Endothelial cell (in vitro differentiated cells): ENCODE measurements at regions not wholly inside any gene's neighbourhood (a gene's known extent, or its start where the extent isn't known, plus 50 kb on each side); places are given as distances from the start of the nearest gene placed in this dataset.

Experiments
- DNase-seq: peaks from one replicate; pipeline ENCODE4 v3.0.0; 2021; ENCODE audit warnings: low spot score
- H3K27ac Mint-ChIP-seq: one replicate; pipeline ENCODE4 v1.8.0; 2021; ENCODE audit warnings: mixed read lengths, inconsistent platforms; ENCODE audit not compliant: unreplicated experiment
- H3K27me3 Mint-ChIP-seq: one replicate; pipeline ENCODE4 v1.8.0; 2021; ENCODE audit warnings: mild to moderate bottlenecking, moderate library complexity, mixed read lengths, inconsistent platforms; ENCODE audit not compliant: unreplicated experiment
- H3K36me3 Mint-ChIP-seq: one replicate; pipeline ENCODE4 v1.8.0; 2021; ENCODE audit warnings: mild to moderate bottlenecking, low read depth, mixed read lengths, inconsistent platforms; ENCODE audit not compliant: unreplicated experiment
- H3K4me1 Mint-ChIP-seq: one replicate; pipeline ENCODE4 v1.8.0; 2021; ENCODE audit warnings: mild to moderate bottlenecking, mixed read lengths, inconsistent platforms; ENCODE audit not compliant: unreplicated experiment
- H3K4me3 Mint-ChIP-seq: one replicate; pipeline ENCODE4 v1.8.0; 2021; ENCODE audit warnings: mild to moderate bottlenecking, mixed read lengths, inconsistent platforms; ENCODE audit not compliant: unreplicated experiment
- H3K9me3 Mint-ChIP-seq: one replicate; pipeline ENCODE4 v1.8.0; 2021; ENCODE audit warnings: mixed read lengths, inconsistent platforms; ENCODE audit not compliant: unreplicated experiment
- TF ChIP-seq, protein P1 (sequence below): fragments of 200-600 bp; sonication (generic); IDR thresholded peaks from one replicate; pipeline ENCODE4 v1.5.0; 2021; ENCODE audit warnings: antibody characterized with exemption; ENCODE audit not compliant: unreplicated experiment

DNA sequence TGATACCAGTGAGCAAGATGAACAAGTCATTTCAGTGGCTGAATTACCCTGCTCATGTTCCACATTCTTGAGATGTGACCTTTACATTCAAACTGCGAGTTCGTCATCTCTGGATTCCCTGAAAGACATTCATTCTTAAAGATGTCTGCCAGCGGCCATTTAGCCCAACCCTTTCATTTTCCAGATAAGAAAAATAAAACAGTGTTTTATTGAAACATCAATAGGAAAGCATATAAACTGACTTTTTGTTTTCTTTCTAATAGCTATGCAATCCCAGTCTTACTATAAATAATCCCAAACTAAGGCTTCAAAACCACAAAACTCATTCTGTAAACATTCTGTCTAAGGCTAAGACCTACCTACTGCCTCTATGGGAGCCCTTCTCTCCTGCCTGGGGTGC lies 134.0 kb downstream of the SAMD5 start:
- Mint-ChIP-seq H3K27ac (no peak overlapping the region), H3K9me3 (no peaks in the 10 kb centered on the region), H3K4me3 (no peak overlapping the region), H3K4me1 (no peaks in the 10 kb centered on the region), H3K36me3 (no peaks in the 10 kb centered on the region), H3K27me3 (no peaks in the 10 kb centered on the region)
- DNase-seq, result no peak
- TF ChIP-seq, protein P1, sequence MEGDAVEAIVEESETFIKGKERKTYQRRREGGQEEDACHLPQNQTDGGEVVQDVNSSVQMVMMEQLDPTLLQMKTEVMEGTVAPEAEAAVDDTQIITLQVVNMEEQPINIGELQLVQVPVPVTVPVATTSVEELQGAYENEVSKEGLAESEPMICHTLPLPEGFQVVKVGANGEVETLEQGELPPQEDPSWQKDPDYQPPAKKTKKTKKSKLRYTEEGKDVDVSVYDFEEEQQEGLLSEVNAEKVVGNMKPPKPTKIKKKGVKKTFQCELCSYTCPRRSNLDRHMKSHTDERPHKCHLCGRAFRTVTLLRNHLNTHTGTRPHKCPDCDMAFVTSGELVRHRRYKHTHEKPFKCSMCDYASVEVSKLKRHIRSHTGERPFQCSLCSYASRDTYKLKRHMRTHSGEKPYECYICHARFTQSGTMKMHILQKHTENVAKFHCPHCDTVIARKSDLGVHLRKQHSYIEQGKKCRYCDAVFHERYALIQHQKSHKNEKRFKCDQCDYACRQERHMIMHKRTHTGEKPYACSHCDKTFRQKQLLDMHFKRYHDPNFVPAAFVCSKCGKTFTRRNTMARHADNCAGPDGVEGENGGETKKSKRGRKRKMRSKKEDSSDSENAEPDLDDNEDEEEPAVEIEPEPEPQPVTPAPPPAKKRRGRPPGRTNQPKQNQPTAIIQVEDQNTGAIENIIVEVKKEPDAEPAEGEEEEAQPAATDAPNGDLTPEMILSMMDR, result no peak

DNA sequence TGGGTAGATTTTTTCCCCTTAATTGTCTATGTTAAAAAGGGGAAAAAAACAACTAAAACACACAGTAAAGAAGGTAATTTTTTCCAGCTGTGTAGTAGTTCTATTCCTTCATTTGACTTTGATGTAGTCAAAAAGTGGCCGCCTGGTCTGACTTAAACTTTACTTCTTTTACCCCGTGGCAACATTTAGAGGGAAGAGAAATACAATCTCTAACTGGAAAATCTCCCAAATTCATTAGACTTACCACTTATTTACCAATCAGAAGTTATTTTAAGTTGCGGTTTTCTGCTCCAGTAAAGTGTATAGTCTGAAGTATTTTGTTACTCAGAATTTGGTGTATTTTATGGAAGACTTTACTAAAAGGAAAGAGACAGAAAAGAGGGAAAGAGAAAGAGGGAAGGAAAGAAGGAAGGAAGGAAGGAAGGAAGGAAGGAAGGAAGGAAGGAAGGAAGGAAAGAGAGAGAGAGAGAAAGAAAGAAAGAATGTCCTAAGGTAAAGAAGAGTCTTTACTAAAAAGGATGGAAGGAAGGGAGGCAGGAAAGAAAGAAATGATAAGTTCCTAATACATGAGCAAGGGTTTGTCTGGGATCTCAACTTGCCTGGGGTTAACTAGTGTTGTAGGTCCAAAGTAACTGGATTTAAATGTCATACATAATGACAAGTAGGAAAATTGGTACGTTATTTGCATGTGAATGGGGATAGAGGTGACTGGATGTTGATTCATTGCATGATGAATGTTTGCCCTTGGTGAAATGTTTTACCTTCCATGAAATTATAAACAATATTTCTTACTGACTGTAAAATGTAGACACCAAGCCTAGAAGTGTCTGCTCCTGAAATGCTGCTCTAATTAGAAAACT lies 135.1 kb downstream of the SAMD5 start:
- H3K9me3 Mint-ChIP-seq, result no peaks in the 10 kb centered on the region
- TF ChIP-seq, protein P1, result no peak
- no peaks in the 10 kb centered on the region for H3K36me3 Mint-ChIP-seq
- no peaks in the 10 kb centered on the region for H3K27me3 Mint-ChIP-seq
- H3K27ac Mint-ChIP-seq, result no peak overlapping the region
- H3K4me3 Mint-ChIP-seq, result no peak overlapping the region
- H3K4me1 Mint-ChIP-seq, result no peaks in the 10 kb centered on the region
- DNase-seq, result no peak

GRCh38 chr6:147648916-147649315 lies 140.4 kb downstream of the SAMD5 start:
- Mint-ChIP-seq H3K4me1 (peaks cover 3% of the 10 kb centered on the region), H3K36me3 (no peaks in the 10 kb centered on the region), H3K27me3 (peaks cover 1% of the 10 kb centered on the region), H3K9me3 (no peaks in the 10 kb centered on the region), H3K4me3 (no peak overlapping the region), H3K27ac (no peak overlapping the region)
- TF ChIP-seq, protein P1, result no peak
- DNase-seq, result no peak

DNA sequence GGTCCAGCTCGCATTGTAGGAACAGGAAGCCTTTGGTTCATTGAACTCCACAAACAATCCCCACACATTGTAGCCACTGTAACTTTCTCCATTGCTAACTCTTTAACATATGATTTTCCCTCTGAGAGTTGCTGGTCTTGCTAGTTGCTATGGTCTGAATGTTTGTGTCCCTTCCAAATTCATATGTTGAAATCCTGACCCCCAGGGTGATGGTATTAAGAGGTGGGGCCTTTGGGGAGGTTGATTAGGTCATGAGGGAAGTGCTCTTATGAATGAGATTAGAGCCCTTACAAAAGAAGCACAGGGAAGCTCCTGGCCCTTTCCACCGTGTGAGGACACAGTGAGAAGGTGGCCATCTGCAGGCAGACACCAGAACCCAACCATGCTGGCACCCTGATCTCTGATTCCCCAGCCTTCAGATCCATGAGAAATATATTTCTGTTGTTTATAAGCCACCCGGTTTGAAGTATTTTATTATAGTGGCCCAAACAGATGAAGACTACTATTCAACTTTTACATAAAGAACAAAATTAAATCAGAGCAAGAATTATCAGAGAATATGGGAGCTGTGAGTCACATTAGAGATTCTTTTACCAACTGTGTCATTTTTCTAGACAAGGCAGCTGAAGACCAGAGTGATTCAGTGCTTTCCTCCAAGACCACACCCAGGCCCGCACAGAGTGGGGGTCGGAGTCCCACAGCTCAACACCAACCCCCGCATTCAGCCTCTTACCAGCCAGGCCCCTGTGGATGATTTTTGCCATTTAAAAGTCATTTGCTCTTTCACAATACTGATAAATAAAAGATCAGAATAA lies 143.0 kb downstream of the SAMD5 start:
- Mint-ChIP-seq H3K4me1 (peaks cover 3% of the 10 kb centered on the region), H3K36me3 (no peaks in the 10 kb centered on the region), H3K9me3 (no peaks in the 10 kb centered on the region), H3K4me3 (no peak overlapping the region), H3K27ac (peak overlapping the region; percentile 19), H3K27me3 (peaks cover 1% of the 10 kb centered on the region)
- DNase-seq, result no peak
- TF ChIP-seq, protein P1, result no peak

DNA sequence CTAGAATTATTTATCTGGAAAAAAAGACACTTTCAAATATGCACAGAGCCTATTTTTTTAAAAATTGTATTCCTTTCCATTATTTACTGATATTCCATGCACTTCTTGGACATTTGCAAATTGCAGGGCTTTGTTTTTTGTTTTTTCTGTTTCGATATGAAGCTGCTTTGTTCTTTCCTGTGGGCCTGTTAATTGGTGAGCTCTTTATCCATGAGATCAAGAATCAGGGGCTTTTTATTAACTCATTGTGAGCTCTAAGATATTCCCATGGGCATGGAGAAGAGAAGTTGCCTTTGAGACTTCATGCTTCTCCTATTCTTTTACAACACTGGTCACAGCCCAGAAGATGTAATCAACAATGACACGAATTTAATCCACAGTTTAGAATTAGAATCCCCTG lies 145.1 kb downstream of the SAMD5 start:
- Mint-ChIP-seq H3K27me3 (peaks cover 1% of the 10 kb centered on the region), H3K4me3 (no peak overlapping the region)

More for the DNA sequence above, 145.1 kb downstream of the SAMD5 start:
- Mint-ChIP-seq H3K9me3 (no peaks in the 10 kb centered on the region), H3K27ac (no peak overlapping the region), H3K4me1 (peaks cover 3% of the 10 kb centered on the region), H3K36me3 (no peaks in the 10 kb centered on the region)
- TF ChIP-seq, protein P1, result no peak
- DNase-seq, result no peak
